ENCODE measurements at regions not wholly inside any gene's neighbourhood (a gene's known extent, or its start where the extent isn't known, plus 50 kb on each side); places are given as distances from the start of the nearest gene placed in this dataset.

DNA sequence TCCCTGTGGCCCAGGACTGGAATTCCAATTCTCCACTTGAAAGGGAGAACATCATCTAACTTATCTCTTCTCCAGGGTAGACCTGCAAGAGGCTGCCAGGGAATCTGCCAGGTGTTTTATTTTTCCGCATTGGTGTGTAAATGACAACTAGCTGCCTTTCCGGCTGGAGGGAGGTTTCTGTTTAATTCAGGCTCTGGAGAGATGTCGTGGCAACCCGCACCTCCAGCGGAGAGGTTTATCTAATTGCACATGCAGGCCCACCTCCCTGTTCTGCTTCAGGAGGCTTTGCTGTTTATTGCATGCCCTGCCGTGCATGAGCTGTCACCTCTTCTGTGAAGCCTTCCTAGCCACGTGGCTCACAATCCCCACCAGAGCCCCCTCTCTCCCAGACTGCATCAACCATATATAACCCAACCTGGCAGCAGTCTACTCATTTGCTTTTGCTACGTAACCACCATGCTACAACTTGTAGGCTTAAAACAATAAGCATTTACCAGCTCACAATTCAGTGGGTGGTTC is 151.6 kb downstream of the C1orf94 start:
- DNase-seq (ENCODE audit: extremely low read depth, low read depth), result no peak

DNA sequence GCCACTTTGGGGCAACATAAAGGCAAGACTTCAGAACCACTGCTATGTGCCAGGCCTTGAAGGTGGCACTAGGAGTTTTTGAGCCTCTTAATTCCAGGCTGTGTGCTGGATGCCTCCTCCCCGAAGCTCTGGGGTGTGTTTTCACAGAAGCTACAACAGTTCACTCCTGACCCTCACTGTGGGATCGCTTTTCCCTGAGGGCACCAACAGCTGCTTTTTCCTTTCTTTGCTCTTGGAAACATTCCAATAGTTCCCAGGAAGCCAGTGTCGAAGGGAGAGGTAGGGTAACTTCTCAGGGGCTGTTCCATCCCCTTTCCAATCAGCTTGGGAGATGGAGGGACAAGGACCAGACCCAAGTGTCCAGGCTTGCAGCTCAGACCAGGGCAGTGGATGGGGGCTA is 153.4 kb downstream of the C1orf94 start:
- no peak for DNase-seq (ENCODE audit: extremely low read depth, low read depth)

DNA sequence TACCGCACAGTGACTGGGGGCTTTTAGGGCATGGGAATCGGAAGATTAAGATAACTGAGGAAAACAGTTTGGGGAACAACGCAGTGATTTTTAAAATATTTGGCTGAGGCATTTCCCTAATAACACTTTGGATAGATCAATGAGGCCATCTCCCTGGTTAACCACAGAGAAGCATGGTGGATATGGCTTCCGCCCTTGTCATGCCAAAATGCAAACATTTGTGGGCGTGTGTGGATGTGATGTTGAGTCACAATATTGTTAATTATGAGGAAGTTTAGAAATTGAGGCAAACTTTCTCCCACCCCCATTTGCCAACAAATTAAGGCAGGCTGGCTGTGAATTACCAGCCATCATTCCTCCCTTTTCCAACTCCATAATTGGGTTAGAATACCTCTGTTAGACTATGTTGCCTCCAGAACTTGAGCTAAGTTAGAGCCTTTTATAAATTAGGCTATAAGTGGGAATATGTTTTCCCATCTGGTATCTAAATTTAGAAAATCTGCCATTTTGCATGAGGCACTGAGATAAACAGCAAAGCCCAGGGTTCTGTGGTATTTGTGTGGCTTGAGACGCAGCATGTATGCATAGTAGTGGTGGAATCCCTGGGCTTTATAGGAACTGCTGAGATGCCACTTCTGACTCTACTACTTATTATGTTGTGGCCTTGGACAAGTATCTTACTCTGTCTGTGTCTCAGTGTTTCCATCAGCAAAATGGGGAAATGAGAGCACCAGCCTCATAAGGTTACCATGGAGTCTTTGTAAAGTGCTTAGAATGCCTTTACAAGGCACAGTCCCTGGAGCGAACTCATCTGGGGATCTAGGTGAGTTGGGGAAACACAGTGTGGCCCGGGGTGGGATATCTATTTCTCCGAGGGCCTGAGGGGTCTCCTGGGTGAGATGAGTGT is 154.6 kb downstream of the C1orf94 start:
- no peak for DNase-seq (ENCODE audit: extremely low read depth, low read depth)

DNA sequence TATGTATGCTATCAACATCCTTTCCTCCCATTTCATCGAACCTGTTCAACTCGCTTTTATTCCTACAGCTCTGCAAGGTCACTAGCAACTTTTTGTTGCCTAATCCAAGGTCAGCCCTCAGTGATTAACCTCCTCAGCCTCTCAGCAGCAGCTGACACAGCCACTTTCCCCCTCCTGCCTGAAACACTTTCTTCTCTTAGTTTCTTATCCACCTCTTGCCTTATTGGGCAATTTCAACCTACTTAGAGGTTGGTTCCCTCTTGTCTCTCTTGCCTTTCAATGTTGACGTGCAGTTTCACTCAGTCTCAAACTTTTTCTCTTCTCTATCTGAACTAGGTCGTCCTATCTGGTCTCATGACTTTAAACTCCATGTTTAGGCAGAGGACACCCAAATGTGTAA is 156.3 kb downstream of the C1orf94 start:
- no peak for DNase-seq (ENCODE audit: extremely low read depth, low read depth)

DNA sequence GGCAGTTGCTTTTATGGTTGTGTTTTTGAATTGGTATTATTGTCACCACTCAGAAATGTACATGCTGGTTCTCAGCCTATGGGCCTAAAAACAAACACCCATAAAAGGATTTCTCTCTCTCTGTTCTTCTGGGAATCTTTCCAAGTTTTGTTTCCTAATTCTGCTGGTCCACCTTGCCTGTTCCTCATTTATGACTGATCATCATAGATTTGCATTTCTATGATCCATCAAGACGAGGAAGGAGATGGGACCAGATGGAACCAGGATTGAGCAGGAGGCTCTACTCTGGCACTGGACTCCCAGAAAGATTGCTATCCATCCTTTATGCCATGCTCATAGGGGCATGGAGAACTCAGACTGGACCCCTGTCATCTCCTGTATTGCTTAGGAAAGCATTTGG is 162.2 kb downstream of the C1orf94 start:
- DNase-seq (ENCODE audit: extremely low read depth, low read depth), result no peak

DNA sequence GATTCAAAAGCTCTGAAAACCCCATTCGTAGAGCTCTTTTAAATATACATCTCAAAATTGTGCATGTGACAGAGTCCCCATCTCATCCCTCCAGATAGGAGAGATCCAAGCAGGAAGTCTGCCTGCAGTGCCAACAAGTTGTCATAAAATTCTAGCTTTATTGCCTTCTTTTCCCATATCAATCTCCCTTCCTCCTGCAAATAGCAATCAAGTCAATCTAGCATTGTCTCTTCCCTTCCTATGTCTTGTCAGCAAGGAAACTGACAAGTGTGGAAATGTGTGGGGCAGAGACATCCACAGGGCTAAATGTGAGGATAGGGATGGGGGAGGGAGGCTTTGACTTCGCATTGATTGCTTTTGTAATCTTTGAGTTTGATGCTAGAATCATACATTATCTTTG is 165.2 kb downstream of the C1orf94 start:
- no peak for DNase-seq (ENCODE audit: extremely low read depth, low read depth)

DNA sequence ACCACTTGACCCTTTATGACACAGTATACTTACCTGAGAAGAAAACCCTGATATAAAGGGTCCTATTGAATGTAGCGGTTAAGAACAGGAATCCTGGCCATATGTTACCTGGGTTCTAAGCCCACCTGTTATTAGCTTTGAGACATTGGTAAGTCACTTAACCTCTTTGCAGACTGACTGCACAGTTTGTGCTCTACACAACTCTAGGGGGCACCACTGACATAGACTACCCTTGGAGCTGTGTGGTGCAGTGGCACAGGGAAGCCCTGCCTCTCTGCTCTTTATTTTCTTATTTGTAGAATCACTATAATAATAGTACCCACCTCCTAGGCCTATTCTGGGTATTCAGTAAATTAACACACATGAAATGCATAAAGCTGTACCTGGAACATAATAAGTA is 165.6 kb downstream of the C1orf94 start:
- no peak for DNase-seq (ENCODE audit: extremely low read depth, low read depth)

DNA sequence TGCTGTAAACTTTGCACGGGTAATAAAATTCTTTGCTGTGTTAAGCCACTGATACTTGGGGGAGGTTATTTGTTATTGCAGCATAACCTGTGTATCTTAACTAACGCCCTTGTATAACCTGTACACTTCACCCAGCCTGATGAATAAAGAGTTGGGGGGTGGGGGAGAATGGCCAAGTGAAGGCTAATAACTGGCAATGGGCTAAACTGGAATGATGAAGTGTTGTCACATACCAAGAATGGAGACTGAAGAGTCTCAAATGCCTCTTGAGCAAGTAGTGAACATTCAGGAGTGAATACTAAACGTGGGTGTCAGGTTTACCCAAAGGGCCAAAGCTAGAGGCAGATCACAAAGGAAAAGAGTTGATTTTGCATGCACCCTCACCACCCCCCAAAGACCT is 169.4 kb downstream of the C1orf94 start:
- no peak for DNase-seq (ENCODE audit: extremely low read depth, low read depth)

DNA sequence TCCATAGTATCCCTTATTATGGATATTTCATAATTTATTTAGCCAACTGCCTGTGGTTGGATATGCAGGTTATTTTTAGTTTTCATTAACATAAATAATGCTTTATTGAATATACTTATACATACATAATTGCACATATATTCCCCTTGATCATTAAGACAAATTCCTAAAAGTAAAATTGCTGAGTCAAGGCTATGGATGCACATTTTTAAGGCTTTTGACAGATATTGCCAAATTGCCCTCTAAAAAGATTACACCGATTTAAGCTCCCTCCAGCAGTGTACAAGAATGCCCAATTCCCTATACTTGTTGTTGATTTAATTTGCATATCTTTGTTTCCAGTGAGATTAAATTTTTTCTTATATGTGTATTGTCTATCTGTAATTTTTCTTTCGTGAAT is 176.7 kb downstream of the C1orf94 start:
- DNase-seq (ENCODE audit: extremely low read depth, low read depth), result no peak

DNA sequence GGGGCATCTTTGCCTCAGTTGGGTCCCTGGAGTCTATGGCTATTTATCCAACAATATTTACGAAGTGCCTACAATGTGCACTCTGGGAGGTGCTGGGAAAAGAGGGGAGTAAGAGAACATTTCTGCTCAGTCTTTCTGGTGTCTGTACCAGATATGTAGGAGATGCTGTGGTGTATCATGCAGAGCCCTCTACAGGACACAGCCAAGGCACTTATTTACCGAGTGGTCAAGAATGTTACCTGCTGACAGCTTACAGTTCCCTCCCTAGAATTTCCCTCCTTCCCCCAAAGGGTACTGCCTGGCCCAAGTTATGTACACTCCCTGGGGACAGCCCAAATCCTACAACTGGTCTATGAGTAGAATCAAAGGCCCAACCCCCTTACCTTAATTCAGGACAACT is 177.7 kb downstream of the C1orf94 start:
- DNase-seq (ENCODE audit: extremely low read depth, low read depth), result no peak

DNA sequence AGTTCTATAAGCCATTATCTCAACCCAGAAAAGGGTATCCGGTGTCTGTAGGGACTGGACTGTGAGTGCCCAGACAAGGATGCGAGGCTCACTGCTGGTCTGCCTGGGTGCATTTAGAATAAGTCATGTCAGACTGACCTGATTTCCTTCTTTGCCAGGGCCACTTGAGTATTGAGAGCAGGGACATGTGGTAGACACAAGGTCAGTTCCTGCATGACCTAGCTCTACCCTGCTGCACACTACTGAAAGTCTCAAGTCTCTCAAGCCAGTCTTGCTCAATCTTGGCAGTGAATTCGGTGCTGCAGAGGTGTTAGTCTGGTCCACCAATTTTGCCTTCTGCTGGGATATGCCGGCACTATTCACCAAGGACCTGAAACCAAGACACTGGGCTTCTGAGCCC is 180.1 kb downstream of the C1orf94 start:
- no peak for DNase-seq (ENCODE audit: extremely low read depth, low read depth)

DNA sequence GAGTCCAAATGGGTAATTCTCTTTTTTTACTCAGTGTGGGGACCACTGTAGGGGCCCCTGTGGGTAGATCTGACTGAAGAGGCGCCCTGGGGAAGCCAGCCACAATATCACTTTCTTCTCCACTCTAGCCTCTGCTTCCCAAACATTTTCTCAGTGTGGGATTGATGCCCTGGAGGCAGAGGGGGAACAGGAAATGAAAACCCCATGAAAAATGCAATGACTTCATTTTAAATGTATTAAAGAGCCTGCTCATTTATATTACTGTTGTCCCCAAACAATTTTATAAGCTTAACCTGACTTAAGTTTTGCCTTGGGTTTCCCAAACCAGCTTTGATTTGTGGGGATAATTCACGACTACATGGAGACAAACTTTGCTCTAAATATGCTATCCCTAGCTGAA is 181.9 kb downstream of the C1orf94 start:
- DNase-seq (ENCODE audit: extremely low read depth, low read depth), result no peak

DNA sequence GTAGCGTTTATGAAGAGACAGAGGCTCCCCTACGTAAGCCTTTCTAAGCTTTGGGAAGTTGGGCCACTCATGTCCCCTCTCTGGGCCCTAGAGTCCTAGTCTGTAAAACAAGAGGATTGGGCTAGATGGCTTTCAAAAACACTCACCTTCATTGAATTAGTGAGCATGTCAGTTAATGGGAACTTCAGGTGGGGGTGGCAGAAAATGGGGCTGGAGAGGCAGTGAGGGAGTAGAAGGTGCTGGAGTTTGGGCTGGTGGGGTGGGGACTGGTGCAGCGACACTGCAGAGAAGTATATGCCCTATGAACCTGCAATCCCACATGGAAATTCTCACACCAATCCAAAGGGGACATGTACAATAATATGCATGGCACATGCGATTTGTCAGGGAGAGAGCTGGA is 182.7 kb downstream of the C1orf94 start:
- no peak for DNase-seq (ENCODE audit: extremely low read depth, low read depth)

DNA sequence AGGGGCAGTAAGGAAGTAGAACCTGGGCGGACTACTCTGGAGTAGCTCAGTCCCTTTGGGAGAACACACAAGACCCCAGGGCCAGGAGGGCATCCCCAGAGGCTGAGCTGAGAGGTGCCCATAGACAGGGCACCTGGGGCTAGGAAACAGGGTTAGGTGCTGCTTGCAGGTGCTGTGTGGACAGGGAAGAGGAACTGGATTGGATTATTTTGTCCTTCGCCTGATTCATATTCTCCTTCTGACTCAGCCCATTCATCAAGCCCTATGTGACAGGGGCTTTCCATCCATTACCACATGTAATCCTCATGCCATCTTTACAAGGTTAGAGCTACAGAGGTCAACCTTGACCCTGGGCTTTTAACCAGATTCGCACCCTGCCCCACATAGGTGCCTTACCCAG is 183.9 kb downstream of the C1orf94 start:
- no peak for DNase-seq (ENCODE audit: extremely low read depth, low read depth)

DNA sequence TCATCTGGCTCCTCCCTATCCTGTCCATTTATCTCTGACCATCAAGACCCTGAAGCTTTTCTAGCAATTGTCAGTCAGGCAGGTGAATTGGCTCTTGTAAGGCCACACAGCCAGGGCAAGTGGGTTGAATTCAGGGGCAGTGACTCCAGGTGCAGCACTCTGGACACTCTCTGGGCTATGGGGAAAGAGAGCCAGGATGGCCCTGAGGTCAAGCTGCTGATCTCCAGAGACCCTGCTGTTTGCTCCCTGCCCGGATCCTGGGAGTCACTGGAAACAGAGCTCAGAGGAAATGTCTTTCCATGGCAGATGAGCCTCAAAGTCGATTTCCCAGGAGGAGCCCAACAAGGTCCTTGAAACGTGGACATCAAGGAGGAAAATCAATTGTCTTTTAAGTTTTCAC is 184.4 kb downstream of the C1orf94 start:
- DNase-seq (ENCODE audit: extremely low read depth, low read depth), result no peak

DNA sequence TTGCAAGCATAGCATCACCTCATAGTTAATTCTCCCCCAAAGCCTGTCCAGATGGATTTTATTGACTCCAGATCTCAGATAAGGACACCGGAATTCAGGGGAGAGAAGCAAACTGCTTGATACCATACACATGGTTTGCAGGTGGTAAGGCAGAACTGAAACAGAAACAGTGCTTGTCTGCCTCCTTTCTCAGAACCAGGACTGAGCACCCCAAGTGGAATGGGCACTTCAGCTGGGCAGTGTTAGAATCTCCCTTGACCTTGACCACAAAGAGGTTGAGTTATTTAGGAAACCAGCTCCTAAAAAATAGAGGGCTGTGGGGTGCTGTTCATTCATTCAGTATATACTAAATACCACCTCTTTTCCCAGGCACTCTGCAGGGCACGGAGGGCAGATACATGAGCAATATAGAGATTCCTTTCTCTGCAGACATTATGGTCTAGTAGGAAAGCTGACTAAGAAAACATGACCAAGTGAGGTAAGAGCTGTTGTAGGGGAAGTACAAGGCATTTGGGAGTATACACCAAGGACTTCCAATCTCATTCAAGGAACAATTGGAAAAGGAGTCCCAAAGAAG is 185.2 kb downstream of the C1orf94 start:
- no peak for DNase-seq (ENCODE audit: extremely low read depth, low read depth)

DNA sequence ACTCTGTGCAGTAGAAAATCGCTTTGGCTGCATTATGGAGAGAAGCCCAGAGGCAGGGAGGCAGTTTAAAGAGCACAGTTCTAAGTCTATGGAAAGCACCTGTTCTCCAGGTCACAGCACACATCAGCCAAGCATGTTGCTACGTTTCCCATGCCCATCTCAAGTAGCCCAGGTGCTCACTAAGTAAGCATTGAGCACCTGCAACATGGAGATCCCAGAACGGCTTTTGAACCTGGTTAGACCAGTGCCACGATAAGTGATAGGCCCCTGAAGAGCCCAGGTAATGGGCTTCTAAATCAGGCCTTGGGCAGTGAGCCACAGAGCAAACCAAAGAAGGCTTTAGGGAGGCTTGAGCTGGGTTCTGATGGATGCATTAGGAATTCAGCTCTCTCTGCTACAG is 186.2 kb downstream of the C1orf94 start:
- no peak for DNase-seq (ENCODE audit: extremely low read depth, low read depth)

DNA sequence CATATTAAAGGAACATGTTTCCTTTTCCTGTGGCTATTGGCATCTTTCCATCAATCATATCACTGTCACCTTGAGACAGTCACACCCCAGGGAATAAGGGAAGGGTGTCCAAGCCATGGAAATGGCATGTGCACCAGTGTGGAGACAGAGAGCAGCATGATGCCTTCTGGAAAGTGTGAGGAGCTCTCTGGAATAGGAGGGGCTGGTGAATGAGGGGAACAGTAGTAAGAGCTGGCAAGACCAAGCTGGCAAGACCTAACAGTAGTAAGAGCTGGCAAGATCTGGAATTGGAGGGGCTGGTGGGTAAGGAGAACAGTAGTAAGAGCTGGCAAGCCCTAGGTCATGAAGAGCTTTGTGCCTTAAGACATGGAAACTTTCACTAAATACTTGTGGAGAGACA is 186.7 kb downstream of the C1orf94 start:
- no peak for DNase-seq (ENCODE audit: extremely low read depth, low read depth)

DNA sequence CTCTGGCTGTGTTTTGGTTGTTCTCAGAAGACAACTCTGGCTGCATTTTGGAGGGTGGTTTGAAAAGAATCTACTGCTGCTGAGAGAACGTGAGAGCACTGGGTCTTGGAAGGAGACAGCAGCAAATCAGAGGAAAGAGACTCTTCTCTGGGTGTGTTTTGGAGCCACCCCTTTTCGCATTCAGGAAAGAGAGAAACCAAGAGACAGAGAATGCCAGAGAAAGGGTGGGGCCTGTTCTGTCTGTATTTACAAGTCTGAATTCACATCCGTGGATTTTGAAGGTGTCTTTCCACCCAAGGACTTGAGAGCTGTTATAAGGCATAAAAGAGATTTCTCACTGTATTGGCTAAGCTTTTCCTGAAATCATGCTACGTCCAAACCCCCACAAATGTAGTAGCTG is 187.2 kb downstream of the C1orf94 start:
- no peak for DNase-seq (ENCODE audit: extremely low read depth, low read depth)

DNA sequence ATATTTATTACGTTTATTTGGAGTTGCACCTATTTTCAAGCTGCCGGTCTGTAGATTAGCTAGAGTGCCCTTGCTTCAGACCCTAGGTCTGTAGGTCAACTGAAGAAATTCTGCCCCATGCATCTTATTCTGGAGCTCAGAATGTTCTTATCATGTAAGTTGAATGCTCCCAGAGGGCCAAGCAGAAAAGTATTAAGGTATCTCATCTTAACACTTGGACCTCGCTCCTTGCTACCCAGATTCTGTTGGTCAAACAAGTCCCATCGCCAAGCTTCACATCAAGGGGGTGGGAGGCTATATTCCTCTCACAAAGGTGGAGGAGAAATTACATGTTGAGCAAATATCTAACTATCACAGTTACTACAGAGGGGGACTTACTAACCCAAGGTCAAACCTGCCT is 187.7 kb downstream of the C1orf94 start:
- DNase-seq (ENCODE audit: extremely low read depth, low read depth), result no peak

DNA sequence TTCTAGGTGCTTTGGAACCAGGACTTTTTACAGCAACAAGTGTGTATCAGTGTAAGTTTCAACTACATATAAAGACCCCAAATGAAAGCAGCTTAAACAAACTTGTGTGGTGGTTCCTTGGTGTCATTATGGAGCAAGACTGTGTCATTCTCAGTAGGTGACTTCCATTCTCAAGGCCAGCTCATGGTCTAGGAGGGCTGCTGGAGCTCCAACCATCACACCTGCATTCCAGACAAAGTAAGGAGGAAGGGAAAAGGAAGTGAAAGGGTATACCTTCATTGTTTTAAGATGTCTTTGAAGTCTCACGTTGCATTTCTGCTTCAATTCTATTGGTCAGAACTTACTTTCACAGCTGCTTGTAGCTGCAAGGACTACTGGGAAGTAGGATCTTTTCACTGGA is 188.6 kb downstream of the C1orf94 start:
- DNase-seq (ENCODE audit: extremely low read depth, low read depth), result no peak

DNA sequence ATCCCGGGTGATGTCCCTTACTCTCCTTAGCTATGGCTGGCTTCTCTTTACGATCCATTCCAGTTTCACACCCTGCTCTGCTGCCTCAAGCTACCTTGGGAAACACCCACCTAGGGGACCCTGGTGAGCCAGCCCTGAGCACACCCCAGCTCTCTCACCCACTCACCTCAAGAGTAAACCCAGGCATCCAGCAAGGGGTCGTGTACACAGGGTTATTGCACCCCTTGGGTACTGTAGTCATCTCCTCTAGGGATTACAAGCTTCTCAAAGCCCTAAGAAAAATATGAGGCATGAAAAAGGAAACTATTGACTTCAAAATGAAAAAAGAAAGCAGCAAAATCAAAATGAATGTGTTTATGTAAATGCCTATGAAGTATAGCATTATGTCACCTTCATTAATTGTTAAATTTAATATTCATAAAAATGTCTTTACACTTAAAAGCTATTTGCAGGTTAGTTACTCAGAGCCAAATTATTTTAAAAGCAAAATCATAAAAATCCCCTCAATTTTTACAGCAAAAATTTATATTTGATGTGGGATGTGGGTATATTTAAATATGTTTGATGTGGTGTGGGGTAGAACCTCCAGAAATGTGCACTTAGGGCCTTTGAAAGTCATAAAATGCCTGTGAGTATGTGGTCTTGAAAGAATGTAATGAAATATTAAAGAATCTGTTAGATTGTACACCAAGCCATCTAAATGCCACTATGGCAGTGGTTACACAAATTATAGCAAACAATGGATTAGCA is 190.3 kb downstream of the C1orf94 start:
- no peak for DNase-seq (ENCODE audit: extremely low read depth, low read depth)
